ENCODE measurements at regions not wholly inside any gene's neighbourhood (a gene's known extent, or its start where the extent isn't known, plus 50 kb on each side); places are given as distances from the start of the nearest gene placed in this dataset.
"Not testable (repeated sequence)": the region's sequence is repeated elsewhere in the genome, so short reads cannot be mapped to it uniquely, and the experiment has no call there.

GRCh38 chrX:47302396-47302795, 68.0 kb upstream of the ZNF157 start:
- no peak for TF ChIP-seq CTCF (IDR thresholded peaks at IDR 0.05; ENCODE audit: low read depth, low read length)
- no peak overlapping the region for H3K4me3 ChIP-seq (ENCODE audit: low read depth, low read length)

- not testable (repeated sequence) for H3K4me3 ChIP-seq (ENCODE audit: low read depth, low read length)
Observed at GRCh38 chrX:47306471-47307023, 63.8 kb upstream of the ZNF157 start.

- no peak overlapping the region for H3K4me3 ChIP-seq (ENCODE audit: low read depth, low read length)
Observed at GRCh38 chrX:47311932-47312774, 58.2 kb upstream of the ZNF157 start.

GRCh38 chrX:47313056-47313455, 57.3 kb upstream of the ZNF157 start:
- TF ChIP-seq CTCF (IDR thresholded peaks at IDR 0.05; ENCODE audit: low read depth, low read length) = no peak
- no peak overlapping the region for H3K4me3 ChIP-seq (ENCODE audit: low read depth, low read length)

More at GRCh38 chrX:47311932-47312774, 58.2 kb upstream of the ZNF157 start:
- peak; percentile 61 for TF ChIP-seq CTCF (IDR thresholded peaks at IDR 0.05; ENCODE audit: low read depth, low read length)

- 0 out of 2 replicates have a peak overlapping the region, but pooled peaks have one; percentile 14 for H3K4me3 ChIP-seq (ENCODE audit: low read depth, low read length)
- TF ChIP-seq CTCF (IDR thresholded peaks at IDR 0.05; ENCODE audit: low read depth, low read length) = no peak
Observed at GRCh38 chrX:47316276-47317025, 53.9 kb upstream of the ZNF157 start.

All from WI38 (cell line).